Prostate gland (tissue), 2 donors: ENCODE measurements at regions not wholly inside any gene's neighbourhood (a gene's known extent, or its start where the extent isn't known, plus 50 kb on each side); places are given as distances from the start of the nearest gene placed in this dataset.

ENCODE experiments used
- POLR2A ChIP-seq: fragments of 450-650 bp; IDR thresholded peaks from one replicate; pipeline ENCODE4 v1.6.1; 2016; ENCODE audit warnings: antibody characterized with exemption, mild to moderate bottlenecking
- POLR2AphosphoS5 ChIP-seq: sonication (generic); formaldehyde crosslinking; IDR thresholded peaks from one replicate; pipeline ENCODE4 v1.6.1; 2017; ENCODE audit warnings: antibody characterized with exemption
- TF ChIP-seq, protein P1 (sequence below), 4 experiments: fragments of 200-600 bp in 2 of 4; fragments of 450-650 bp in 2 of 4; sonication (generic) in 2 of 4; IDR thresholded peaks; 1 replicate in 3 of 4; 2 replicates in 1 of 4; pipeline ENCODE4 v1.5.1; 2016 to 2019; ENCODE audit warnings: antibody characterized with exemption in 4 of 4, mild to moderate bottlenecking in 2 of 4, moderate library complexity in 2 of 4

DNA sequence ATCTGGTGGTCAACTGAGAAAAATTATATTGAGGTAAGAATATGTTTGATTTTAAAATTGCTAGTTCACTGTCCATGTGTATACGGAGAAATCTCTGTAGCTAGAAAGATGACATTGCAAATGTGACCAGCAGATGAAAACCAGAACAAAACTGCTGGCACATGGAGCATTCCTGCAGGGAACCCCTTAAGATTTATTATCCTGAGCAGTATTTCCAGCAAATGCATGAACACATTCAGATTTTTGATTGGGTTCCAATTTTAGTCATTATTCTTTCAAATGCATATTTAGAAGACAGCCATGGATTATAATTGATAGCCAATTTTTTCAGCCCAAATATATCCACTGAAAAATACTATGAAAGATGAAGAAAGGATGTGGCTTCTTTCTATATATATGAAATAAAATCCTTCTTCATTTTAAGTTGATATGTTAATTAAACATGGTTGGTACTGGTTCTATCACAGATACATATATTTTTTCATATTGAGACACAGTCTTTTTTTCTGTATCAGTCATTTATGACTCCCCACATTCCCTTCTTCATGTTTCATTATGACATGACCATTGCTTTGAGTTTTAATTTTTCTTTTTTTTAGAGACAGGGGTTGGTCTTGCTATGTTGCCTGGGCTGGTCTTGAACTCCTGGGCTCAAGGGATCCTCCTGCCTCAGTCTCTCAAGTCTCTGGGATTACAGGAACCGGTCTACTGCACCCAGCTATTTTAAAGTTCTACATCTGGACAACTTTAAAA lies 376.5 kb downstream of the KLF12 start:
- TF ChIP-seq, protein P1, sequence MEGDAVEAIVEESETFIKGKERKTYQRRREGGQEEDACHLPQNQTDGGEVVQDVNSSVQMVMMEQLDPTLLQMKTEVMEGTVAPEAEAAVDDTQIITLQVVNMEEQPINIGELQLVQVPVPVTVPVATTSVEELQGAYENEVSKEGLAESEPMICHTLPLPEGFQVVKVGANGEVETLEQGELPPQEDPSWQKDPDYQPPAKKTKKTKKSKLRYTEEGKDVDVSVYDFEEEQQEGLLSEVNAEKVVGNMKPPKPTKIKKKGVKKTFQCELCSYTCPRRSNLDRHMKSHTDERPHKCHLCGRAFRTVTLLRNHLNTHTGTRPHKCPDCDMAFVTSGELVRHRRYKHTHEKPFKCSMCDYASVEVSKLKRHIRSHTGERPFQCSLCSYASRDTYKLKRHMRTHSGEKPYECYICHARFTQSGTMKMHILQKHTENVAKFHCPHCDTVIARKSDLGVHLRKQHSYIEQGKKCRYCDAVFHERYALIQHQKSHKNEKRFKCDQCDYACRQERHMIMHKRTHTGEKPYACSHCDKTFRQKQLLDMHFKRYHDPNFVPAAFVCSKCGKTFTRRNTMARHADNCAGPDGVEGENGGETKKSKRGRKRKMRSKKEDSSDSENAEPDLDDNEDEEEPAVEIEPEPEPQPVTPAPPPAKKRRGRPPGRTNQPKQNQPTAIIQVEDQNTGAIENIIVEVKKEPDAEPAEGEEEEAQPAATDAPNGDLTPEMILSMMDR (IDR thresholded peaks at IDR 0.05) = no peak
- no peak for TF ChIP-seq POLR2AphosphoS5
- TF ChIP-seq POLR2A = no peak
